ENCODE measurements at regions not wholly inside any gene's neighbourhood (a gene's known extent, or its start where the extent isn't known, plus 50 kb on each side); places are given as distances from the start of the nearest gene placed in this dataset.

DNA sequence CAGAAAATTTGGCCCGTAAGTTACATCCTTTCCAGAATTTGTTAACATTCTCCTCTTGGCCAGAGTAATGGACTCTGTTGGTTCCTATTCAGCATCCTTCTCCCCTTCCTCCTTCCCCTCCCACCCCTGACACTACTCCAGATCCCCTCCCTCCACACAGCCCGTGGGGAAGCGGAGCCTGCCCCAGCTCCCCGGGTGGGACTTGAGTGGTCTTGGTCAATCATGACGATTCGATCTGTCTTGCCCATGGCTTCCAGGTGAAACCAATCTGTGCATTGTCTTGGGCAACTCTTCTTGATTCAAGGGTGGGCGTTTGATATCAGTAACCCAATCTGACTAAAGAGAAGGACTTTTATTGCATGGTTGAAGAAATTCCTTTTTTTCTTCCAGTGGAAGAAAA is 143.9 kb downstream of the ANKRD60 start:
- TF ChIP-seq, protein P1, sequence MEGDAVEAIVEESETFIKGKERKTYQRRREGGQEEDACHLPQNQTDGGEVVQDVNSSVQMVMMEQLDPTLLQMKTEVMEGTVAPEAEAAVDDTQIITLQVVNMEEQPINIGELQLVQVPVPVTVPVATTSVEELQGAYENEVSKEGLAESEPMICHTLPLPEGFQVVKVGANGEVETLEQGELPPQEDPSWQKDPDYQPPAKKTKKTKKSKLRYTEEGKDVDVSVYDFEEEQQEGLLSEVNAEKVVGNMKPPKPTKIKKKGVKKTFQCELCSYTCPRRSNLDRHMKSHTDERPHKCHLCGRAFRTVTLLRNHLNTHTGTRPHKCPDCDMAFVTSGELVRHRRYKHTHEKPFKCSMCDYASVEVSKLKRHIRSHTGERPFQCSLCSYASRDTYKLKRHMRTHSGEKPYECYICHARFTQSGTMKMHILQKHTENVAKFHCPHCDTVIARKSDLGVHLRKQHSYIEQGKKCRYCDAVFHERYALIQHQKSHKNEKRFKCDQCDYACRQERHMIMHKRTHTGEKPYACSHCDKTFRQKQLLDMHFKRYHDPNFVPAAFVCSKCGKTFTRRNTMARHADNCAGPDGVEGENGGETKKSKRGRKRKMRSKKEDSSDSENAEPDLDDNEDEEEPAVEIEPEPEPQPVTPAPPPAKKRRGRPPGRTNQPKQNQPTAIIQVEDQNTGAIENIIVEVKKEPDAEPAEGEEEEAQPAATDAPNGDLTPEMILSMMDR (IDR thresholded peaks at IDR 0.05; ENCODE audit: insufficient read depth, low read length), result no peak
- TF ChIP-seq, protein P2, sequence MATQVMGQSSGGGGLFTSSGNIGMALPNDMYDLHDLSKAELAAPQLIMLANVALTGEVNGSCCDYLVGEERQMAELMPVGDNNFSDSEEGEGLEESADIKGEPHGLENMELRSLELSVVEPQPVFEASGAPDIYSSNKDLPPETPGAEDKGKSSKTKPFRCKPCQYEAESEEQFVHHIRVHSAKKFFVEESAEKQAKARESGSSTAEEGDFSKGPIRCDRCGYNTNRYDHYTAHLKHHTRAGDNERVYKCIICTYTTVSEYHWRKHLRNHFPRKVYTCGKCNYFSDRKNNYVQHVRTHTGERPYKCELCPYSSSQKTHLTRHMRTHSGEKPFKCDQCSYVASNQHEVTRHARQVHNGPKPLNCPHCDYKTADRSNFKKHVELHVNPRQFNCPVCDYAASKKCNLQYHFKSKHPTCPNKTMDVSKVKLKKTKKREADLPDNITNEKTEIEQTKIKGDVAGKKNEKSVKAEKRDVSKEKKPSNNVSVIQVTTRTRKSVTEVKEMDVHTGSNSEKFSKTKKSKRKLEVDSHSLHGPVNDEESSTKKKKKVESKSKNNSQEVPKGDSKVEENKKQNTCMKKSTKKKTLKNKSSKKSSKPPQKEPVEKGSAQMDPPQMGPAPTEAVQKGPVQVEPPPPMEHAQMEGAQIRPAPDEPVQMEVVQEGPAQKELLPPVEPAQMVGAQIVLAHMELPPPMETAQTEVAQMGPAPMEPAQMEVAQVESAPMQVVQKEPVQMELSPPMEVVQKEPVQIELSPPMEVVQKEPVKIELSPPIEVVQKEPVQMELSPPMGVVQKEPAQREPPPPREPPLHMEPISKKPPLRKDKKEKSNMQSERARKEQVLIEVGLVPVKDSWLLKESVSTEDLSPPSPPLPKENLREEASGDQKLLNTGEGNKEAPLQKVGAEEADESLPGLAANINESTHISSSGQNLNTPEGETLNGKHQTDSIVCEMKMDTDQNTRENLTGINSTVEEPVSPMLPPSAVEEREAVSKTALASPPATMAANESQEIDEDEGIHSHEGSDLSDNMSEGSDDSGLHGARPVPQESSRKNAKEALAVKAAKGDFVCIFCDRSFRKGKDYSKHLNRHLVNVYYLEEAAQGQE (IDR thresholded peaks at IDR 0.05; ENCODE audit: insufficient replicate concordance, low read depth), result no peak
- no peak for TF ChIP-seq POLR2AphosphoS5 (IDR thresholded peaks at IDR 0.05; ENCODE audit: low read depth)
